GM23338 (cell line): ENCODE measurements at regions not wholly inside any gene's neighbourhood (a gene's known extent, or its start where the extent isn't known, plus 50 kb on each side); places are given as distances from the start of the nearest gene placed in this dataset.

ENCODE experiments used
- CTCF ChIP-seq, 2 experiments: fragments of 200-600 bp in 1 of 2; sonication (generic) in 1 of 2; conservative IDR thresholded peaks; 2 replicates each; pipeline versions ENCODE4 v1.5.1 to v1.6.1; 2016 to 2017; ENCODE audit warnings: antibody characterized with exemption in 2 of 2, low read depth in 2 of 2, mild to moderate bottlenecking in 2 of 2, moderate library complexity in 1 of 2
- EZH2 ChIP-seq: fragments of 200-600 bp; sonication (generic); IDR thresholded peaks from one replicate; pipeline ENCODE4 v1.8.0; 2017; ENCODE audit warnings: antibody characterized with exemption, mild to moderate bottlenecking, low read depth; ENCODE audit not compliant: unreplicated experiment
- EZH2phosphoT487 ChIP-seq: fragments of 200-600 bp; sonication (generic); IDR thresholded peaks from one replicate; pipeline ENCODE4 v1.8.1; 2018; ENCODE audit warnings: antibody characterized with exemption; ENCODE audit not compliant: unreplicated experiment
- POLR2AphosphoS5 ChIP-seq: IDR thresholded peaks from 2 replicates; pipeline ENCODE4 v1.6.1; 2016; ENCODE audit warnings: antibody characterized with exemption, low read depth
- REST ChIP-seq: IDR thresholded peaks from one replicate; pipeline ENCODE4 v1.6.1; 2018; ENCODE audit warnings: antibody characterized with exemption; ENCODE audit not compliant: unreplicated experiment
- ZNF114 ChIP-seq: fragments of 250-450 bp; sonication (Bioruptor Pico); IDR thresholded peaks from 2 replicates; pipeline ENCODE4 v1.5.0; 2020; ENCODE audit warnings: mild to moderate bottlenecking, moderate library complexity

- TF ChIP-seq CTCF (conservative IDR thresholded peaks at IDR 0.05; ENCODE audit: low read depth in 2 of 2), result no peak
- TF ChIP-seq EZH2, result no peak
- TF ChIP-seq ZNF114 (CRISPR knock-in tag), result no peak
- no peak for TF ChIP-seq EZH2phosphoT487
- no peak for TF ChIP-seq POLR2AphosphoS5
- no peak for TF ChIP-seq REST
Measured at GRCh38 chr3:66792086-66792485, 206.0 kb upstream of the KBTBD8 start.
